GM19328 (cell line): ENCODE measurements at regions not wholly inside any gene's neighbourhood (a gene's known extent, or its start where the extent isn't known, plus 50 kb on each side); places are given as distances from the start of the nearest gene placed in this dataset.

Source experiments
- ATAC-seq: cut with Tn5 transposase; IDR thresholded peaks from one replicate; pipeline ENCODE4 v1.9.1; 2021; ENCODE audit warnings: mild to moderate bottlenecking, moderate library complexity; ENCODE audit not compliant: unreplicated experiment

GRCh38 chr2:104502901-104503300, 351.0 kb upstream of the POU3F3 start:
- ATAC-seq = no peak

- ATAC-seq = no peak
Measured at GRCh38 chr2:104504331-104505073, 349.4 kb upstream of the POU3F3 start.

- ATAC-seq = no peak
Measured at GRCh38 chr2:104518256-104518655, 335.7 kb upstream of the POU3F3 start.

GRCh38 chr2:104521247-104521646, 332.7 kb upstream of the POU3F3 start:
- no peak for ATAC-seq

GRCh38 chr2:104523921-104524320, 330.0 kb upstream of the POU3F3 start:
- ATAC-seq = no peak

- no peak for ATAC-seq
Measured at GRCh38 chr2:104528101-104528500, 325.8 kb upstream of the POU3F3 start.

- no peak for ATAC-seq
Measured at GRCh38 chr2:104531122-104531521, 322.8 kb upstream of the POU3F3 start.

- no peak for ATAC-seq
Measured at GRCh38 chr2:104537116-104537515, 316.8 kb upstream of the POU3F3 start.

GRCh38 chr2:104538077-104538476, 315.8 kb upstream of the POU3F3 start:
- no peak for ATAC-seq

GRCh38 chr2:104539649-104540048, 314.3 kb upstream of the POU3F3 start:
- no peak for ATAC-seq

GRCh38 chr2:104545055-104545454, 308.9 kb upstream of the POU3F3 start:
- no peak for ATAC-seq

GRCh38 chr2:104546537-104546936, 307.4 kb upstream of the POU3F3 start:
- ATAC-seq = no peak

GRCh38 chr2:104547221-104547620, 306.7 kb upstream of the POU3F3 start:
- no peak for ATAC-seq

- ATAC-seq = no peak
Measured at GRCh38 chr2:104561251-104561650, 292.7 kb upstream of the POU3F3 start.

- ATAC-seq = no peak
Measured at GRCh38 chr2:104562537-104562936, 291.4 kb upstream of the POU3F3 start.

GRCh38 chr2:104563398-104563996, 290.4 kb upstream of the POU3F3 start:
- no peak for ATAC-seq

GRCh38 chr2:104568247-104568646, 285.7 kb upstream of the POU3F3 start:
- no peak for ATAC-seq

- no peak for ATAC-seq
Measured at GRCh38 chr2:104570259-104570658, 283.7 kb upstream of the POU3F3 start.

GRCh38 chr2:104572834-104573233, 281.1 kb upstream of the POU3F3 start:
- no peak for ATAC-seq

- no peak for ATAC-seq
Measured at GRCh38 chr2:104574367-104574766, 279.5 kb upstream of the POU3F3 start.

GRCh38 chr2:104577143-104577542, 276.8 kb upstream of the POU3F3 start:
- no peak for ATAC-seq

GRCh38 chr2:104582471-104582870, 271.4 kb upstream of the POU3F3 start:
- ATAC-seq = no peak

- ATAC-seq = no peak
Measured at GRCh38 chr2:104583811-104584210, 270.1 kb upstream of the POU3F3 start.
